ENCODE measurements at regions not wholly inside any gene's neighbourhood (a gene's known extent, or its start where the extent isn't known, plus 50 kb on each side); places are given as distances from the start of the nearest gene placed in this dataset.
"Not testable (repeated sequence)": the region's sequence is repeated elsewhere in the genome, so short reads cannot be mapped to it uniquely, and the experiment has no call there.

DNA sequence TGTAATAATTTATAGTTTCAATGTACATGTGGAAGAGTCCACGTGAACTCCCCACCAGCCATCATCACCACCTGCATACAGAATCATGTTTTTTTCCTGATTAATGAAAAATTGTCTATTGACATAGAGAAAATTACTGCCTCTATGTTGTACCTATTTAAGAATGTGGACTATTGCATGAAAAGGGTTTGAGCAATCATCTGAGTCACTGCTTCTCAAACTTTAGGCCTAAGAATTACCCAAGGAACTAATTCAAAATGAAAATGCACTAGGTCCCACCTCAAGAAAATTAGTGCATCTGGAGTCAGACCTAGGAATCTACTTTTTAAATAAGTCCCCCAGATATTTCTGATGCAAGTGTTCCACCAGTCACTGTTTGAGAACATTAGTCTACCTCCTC, 709.3 kb downstream of the MAT2B start:
- no peaks in the 10 kb centered on the region for H3K9me3 ChIP-seq (replicated peaks; ENCODE audit: low read length)

DNA sequence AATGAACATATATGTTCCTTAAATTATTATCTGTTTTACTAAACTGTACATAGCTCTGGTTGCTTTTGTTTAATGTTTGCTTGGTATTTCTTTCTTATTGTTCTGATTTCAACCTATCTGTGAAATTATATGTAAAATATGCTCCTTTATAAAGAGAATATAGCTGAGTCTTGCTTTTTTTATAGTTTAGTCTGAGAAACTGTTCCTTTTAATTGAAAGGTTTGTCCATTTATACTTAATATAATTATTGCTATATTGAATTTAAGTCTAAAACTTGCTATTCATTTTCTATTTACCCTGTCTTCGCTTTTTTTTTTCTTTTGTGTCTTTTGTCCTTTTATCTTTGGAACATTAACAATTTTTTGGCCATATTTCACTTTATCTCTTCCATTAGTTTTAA, 712.0 kb downstream of the MAT2B start:
- no peak overlapping the region for H3K4me3 ChIP-seq (ENCODE audit: low read length)
- H3K4me2 ChIP-seq (ENCODE audit: low read length) = no peak overlapping the region
- H3K36me3 ChIP-seq (ENCODE audit: insufficient read depth, low read length) = no peaks in the 10 kb centered on the region
- no peaks in the 10 kb centered on the region for H3K4me1 ChIP-seq (ENCODE audit: control insufficient read depth, insufficient read depth, low read length)
- no peaks in the 10 kb centered on the region for H3K9me3 ChIP-seq (replicated peaks; ENCODE audit: low read length)
- H3K27me3 ChIP-seq (ENCODE audit: control insufficient read depth, insufficient read depth, low read length) = no peaks in the 10 kb centered on the region
- no peak overlapping the region for H3K9ac ChIP-seq (ENCODE audit: low read depth, low read length)

More for the DNA sequence above, 709.3 kb downstream of the MAT2B start:
- no peaks in the 10 kb centered on the region for H3K36me3 ChIP-seq (ENCODE audit: insufficient read depth, low read length)
- H3K4me3 ChIP-seq (ENCODE audit: low read length) = no peak overlapping the region
- H3K4me2 ChIP-seq (ENCODE audit: low read length) = no peak overlapping the region
- no peaks in the 10 kb centered on the region for H3K4me1 ChIP-seq (ENCODE audit: control insufficient read depth, insufficient read depth, low read length)
- H3K27me3 ChIP-seq (ENCODE audit: control insufficient read depth, insufficient read depth, low read length) = no peaks in the 10 kb centered on the region
- H3K9ac ChIP-seq (ENCODE audit: low read depth, low read length) = no peak overlapping the region

DNA sequence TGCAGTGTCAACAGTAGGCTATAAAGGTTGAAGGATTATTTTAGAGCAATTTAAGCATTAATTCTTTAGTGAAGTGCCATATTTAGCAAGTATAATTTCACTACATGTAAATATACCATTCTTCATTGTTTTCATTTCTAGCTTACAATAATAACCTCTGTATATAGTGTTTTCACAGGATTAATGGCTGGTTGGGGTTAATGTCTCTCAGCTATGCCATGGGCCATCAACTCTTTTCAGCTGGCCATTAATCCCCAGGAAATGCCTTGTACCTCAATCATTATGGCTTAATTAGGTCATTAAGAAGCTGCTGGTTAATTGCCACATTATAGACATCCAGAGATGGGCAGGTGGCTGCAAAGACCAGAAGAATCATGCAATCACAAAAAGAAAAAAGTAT, 715.1 kb downstream of the MAT2B start:
- Histone ChIP-seq H3K9me3 (replicated peaks; ENCODE audit: low read length) (no peaks in the 10 kb centered on the region), H3K4me3 (ENCODE audit: low read length) (no peak overlapping the region), H3K4me1 (ENCODE audit: control insufficient read depth, insufficient read depth, low read length) (no peaks in the 10 kb centered on the region), H3K9ac (ENCODE audit: low read depth, low read length) (no peak overlapping the region), H3K4me2 (ENCODE audit: low read length) (no peak overlapping the region), H3K27me3 (ENCODE audit: control insufficient read depth, insufficient read depth, low read length) (no peaks in the 10 kb centered on the region), H3K36me3 (ENCODE audit: insufficient read depth, low read length) (no peaks in the 10 kb centered on the region)

DNA sequence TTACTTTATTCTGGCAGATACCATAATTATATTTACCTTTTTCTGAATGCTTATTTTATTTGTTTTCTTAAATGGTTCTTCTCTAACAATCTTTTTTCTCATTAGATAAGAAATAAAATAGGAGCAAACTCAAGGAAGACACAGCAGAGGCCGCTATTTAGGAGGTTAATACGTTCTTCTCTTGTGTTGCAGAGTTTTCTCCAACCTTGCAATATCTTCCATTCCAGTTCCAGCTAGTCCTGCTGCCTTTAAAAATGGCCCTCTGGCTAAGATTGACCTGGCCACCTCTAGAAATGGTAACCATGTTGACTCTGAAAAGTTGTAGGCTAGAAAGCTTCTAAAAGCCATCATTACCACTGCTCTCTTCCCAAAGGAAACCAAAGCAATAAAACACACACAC, 718.8 kb downstream of the MAT2B start:
- H3K36me3 ChIP-seq (ENCODE audit: insufficient read depth, low read length) = no peaks in the 10 kb centered on the region
- H3K4me2 ChIP-seq (ENCODE audit: low read length) = no peak overlapping the region
- H3K4me1 ChIP-seq (ENCODE audit: control insufficient read depth, insufficient read depth, low read length) = no peaks in the 10 kb centered on the region
- H3K9me3 ChIP-seq (replicated peaks; ENCODE audit: low read length) = no peaks in the 10 kb centered on the region
- H3K9ac ChIP-seq (ENCODE audit: low read depth, low read length) = no peak overlapping the region
- H3K27me3 ChIP-seq (ENCODE audit: control insufficient read depth, insufficient read depth, low read length) = no peaks in the 10 kb centered on the region
- no peak overlapping the region for H3K4me3 ChIP-seq (ENCODE audit: low read length)

DNA sequence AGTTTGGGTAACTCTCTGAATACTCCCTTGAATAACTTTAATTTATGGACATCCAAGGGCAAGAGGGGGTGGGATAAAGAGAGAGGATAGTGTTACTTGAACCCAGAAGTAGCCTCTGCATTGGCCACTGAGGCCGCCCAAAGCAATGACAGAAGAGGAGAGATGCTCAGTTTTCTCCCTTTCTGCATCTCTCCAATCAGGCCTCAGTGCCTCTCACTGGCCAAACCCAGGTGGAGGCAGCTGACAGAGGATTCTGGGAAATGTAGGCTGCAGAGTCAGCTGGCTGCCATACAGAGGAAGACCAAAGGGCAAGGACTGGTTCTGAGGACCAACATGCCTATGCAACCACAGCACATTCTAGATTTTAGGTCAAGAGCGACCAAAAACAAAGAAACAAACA, 719.4 kb downstream of the MAT2B start:
- Histone ChIP-seq H3K36me3 (ENCODE audit: insufficient read depth, low read length) (no peaks in the 10 kb centered on the region), H3K9me3 (replicated peaks; ENCODE audit: low read length) (no peaks in the 10 kb centered on the region), H3K4me3 (ENCODE audit: low read length) (no peak overlapping the region), H3K4me1 (ENCODE audit: control insufficient read depth, insufficient read depth, low read length) (no peaks in the 10 kb centered on the region), H3K9ac (ENCODE audit: low read depth, low read length) (no peak overlapping the region), H3K27me3 (ENCODE audit: control insufficient read depth, insufficient read depth, low read length) (no peaks in the 10 kb centered on the region), H3K4me2 (ENCODE audit: low read length) (no peak overlapping the region)

DNA sequence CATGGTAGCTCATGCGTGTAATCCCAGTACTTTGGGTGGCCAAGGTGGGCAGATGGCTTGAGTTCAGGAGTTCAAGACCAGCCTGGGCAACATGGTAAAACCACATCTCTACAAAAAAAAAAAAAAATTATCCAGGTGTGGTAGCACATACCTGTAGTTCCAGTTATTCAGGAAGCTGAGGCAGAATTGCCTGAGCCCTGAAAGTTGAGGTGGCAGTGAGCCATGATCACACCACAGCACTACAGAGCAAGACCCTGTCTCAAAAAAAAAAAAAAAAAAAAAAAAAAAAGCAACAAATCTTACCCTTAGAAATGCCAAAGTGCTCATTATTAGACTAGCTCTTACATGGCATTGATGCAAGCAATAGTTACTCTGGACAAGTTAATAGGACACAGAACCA, 724.9 kb downstream of the MAT2B start:
- no peaks in the 10 kb centered on the region for H3K27me3 ChIP-seq (ENCODE audit: control insufficient read depth, insufficient read depth, low read length)
- H3K4me1 ChIP-seq (ENCODE audit: control insufficient read depth, insufficient read depth, low read length) = peaks cover 25% of the 10 kb centered on the region
- no peak overlapping the region for H3K9ac ChIP-seq (ENCODE audit: low read depth, low read length)
- H3K36me3 ChIP-seq (ENCODE audit: insufficient read depth, low read length) = no peaks in the 10 kb centered on the region
- no peak overlapping the region for H3K4me2 ChIP-seq (ENCODE audit: low read length)
- no peaks in the 10 kb centered on the region for H3K9me3 ChIP-seq (replicated peaks; ENCODE audit: low read length)
- no peak overlapping the region for H3K4me3 ChIP-seq (ENCODE audit: low read length)

DNA sequence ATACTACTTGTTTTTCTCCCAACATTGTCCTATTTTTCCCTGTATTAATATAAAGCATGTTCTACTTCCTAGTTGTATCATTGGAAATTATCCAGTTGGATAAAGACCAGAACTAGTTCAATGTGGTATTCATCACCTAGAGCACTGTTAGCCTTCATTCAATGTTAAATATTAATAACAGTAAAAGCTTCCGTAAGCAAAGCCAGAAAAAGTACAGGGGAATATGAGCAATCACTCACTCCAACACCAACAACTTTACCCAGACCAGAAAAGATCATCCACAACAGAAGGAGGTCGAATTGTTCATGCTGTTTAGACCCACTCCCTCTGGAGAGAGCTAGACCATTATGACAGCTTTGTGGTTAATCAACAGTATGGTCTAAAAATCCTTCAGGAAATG, 728.4 kb downstream of the MAT2B start:
- H3K9ac ChIP-seq (ENCODE audit: low read depth, low read length) = no peak overlapping the region
- no peaks in the 10 kb centered on the region for H3K9me3 ChIP-seq (replicated peaks; ENCODE audit: low read length)
- H3K4me1 ChIP-seq (ENCODE audit: control insufficient read depth, insufficient read depth, low read length) = peaks cover 35% of the 10 kb centered on the region
- no peak overlapping the region for H3K4me2 ChIP-seq (ENCODE audit: low read length)
- no peaks in the 10 kb centered on the region for H3K27me3 ChIP-seq (ENCODE audit: control insufficient read depth, insufficient read depth, low read length)
- no peaks in the 10 kb centered on the region for H3K36me3 ChIP-seq (ENCODE audit: insufficient read depth, low read length)
- no peak overlapping the region for H3K4me3 ChIP-seq (ENCODE audit: low read length)

DNA sequence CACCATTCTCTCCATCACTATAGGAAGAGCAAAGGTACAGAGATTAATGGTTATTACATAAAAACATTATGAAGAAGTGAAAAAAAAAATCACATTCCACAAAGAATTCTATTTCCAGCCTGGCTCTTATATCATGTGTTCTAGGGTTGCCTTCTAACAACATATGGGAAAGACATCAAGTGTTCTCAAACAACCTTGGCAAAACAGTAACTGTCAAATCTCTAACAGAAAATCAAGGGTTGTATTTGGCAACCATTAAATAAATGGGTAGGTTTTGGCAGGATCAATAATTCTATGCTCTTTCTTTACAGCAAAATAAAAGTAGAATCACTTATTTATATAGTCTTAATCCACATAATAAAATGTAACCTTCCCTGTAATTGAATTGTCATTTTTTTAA, 728.9 kb downstream of the MAT2B start:
- H3K4me1 ChIP-seq (ENCODE audit: control insufficient read depth, insufficient read depth, low read length) = peaks cover 35% of the 10 kb centered on the region
- no peaks in the 10 kb centered on the region for H3K9me3 ChIP-seq (replicated peaks; ENCODE audit: low read length)
- H3K4me3 ChIP-seq (ENCODE audit: low read length) = no peak overlapping the region
- no peak overlapping the region for H3K4me2 ChIP-seq (ENCODE audit: low read length)
- no peaks in the 10 kb centered on the region for H3K27me3 ChIP-seq (ENCODE audit: control insufficient read depth, insufficient read depth, low read length)
- H3K9ac ChIP-seq (ENCODE audit: low read depth, low read length) = no peak overlapping the region
- H3K36me3 ChIP-seq (ENCODE audit: insufficient read depth, low read length) = no peaks in the 10 kb centered on the region

DNA sequence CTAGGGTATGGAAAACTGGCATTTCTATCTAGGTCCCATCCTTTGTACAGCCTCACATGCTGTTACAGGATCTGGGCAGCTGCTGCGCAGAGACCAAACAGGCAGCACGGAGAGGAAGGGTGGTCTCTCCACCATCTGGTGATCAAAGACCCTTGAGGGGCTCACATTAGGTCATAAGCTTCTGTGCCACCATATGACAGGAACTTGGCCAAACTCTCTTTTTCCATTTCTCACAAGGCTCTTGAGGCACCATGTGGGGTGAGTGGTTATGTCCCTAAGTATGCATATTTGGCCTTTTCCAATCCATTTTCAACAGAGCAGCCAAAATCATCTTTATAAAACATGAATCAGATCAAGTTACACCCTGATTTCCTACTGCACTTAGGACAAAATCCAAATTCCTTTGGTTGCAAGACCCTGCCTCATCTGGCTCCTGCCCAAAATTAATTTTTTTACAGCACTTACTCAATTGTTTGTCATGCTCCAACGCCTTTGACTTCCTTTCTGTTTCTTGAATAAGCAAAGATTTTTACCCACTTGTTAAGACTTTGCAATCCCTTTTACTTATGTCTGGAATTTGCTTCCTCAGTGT, 730.0 kb downstream of the MAT2B start:
- Histone ChIP-seq H3K4me2 (ENCODE audit: low read length) (peak overlapping the region; percentile 34), H3K4me1 (ENCODE audit: control insufficient read depth, insufficient read depth, low read length) (peaks cover 35% of the 10 kb centered on the region), H3K36me3 (ENCODE audit: insufficient read depth, low read length) (no peaks in the 10 kb centered on the region), H3K9me3 (replicated peaks; ENCODE audit: low read length) (no peaks in the 10 kb centered on the region), H3K27me3 (ENCODE audit: control insufficient read depth, insufficient read depth, low read length) (no peaks in the 10 kb centered on the region), H3K9ac (ENCODE audit: low read depth, low read length) (no peak overlapping the region), H3K4me3 (ENCODE audit: low read length) (no peak overlapping the region)

DNA sequence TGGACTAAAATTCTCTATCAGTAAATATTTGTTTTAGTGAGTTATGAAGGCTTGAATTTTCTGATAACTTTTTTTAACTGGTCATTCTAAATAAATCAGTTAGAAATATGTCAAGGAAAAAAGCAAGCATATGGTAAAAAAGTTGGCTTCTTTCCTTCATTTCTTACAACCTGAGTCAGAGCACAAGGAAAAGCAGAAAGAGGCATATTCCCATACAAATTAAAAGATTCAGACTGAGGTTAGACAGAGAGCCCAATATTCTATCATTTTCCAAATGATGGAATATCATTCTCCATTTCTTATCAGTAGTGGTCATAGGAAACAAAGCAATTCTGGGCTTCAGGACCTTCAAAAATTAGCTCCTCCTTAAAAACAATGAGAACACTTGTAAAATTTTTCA, 732.1 kb downstream of the MAT2B start:
- Histone ChIP-seq H3K4me3 (ENCODE audit: low read length) (no peak overlapping the region), H3K9me3 (replicated peaks; ENCODE audit: low read length) (no peaks in the 10 kb centered on the region), H3K27me3 (ENCODE audit: control insufficient read depth, insufficient read depth, low read length) (no peaks in the 10 kb centered on the region), H3K4me2 (ENCODE audit: low read length) (no peak overlapping the region), H3K4me1 (ENCODE audit: control insufficient read depth, insufficient read depth, low read length) (peaks cover 34% of the 10 kb centered on the region), H3K36me3 (ENCODE audit: insufficient read depth, low read length) (no peaks in the 10 kb centered on the region), H3K9ac (ENCODE audit: low read depth, low read length) (no peak overlapping the region)

DNA sequence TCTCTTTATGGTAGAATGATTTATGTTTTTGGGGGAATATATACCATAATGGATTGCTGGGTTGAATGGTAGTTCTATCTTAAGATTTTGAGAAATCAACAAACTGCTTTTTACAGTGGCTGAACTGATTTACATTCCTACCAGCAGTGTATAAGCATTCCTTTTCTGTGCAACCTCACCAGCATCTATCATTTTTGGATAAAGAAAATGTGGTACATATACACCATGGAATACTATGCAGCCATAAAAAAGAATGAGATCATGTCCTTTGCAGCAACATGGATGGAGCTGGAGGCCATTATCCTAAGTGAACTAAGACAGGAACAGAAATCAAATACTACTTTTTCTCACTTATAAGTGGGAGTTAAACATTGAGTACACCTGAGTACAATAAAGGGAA, 746.4 kb downstream of the MAT2B start:
- H3K4me2 ChIP-seq (ENCODE audit: low read length); H3K9me3 ChIP-seq (replicated peaks; ENCODE audit: low read length): not testable (repeated sequence)

DNA sequence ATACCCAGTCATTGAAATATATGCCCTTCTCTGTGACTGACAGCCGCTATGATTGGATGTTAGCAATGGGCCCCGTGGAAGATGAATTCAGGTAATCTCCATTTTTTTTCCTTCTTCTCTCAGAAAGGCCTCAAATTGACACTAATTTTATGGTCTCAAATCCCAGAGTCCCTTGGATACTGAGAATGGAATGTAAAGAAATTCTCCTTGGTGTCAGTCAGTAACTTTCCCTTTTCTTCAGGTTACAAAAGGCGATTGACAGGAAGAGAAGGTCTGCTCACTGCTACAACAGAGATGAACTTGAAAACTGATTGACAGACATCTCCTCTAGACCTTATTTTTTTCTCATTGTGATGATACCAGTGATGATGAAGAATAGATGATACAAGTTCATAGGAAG, 748.3 kb downstream of the MAT2B start:
- Histone ChIP-seq H3K4me1 (ENCODE audit: control insufficient read depth, insufficient read depth, low read length) (no peaks in the 10 kb centered on the region), H3K27me3 (ENCODE audit: control insufficient read depth, insufficient read depth, low read length) (no peaks in the 10 kb centered on the region), H3K9ac (ENCODE audit: low read depth, low read length) (no peak overlapping the region), H3K36me3 (ENCODE audit: insufficient read depth, low read length) (no peaks in the 10 kb centered on the region), H3K4me2 (ENCODE audit: low read length) (no peak overlapping the region), H3K4me3 (ENCODE audit: low read length) (no peak overlapping the region), H3K9me3 (replicated peaks; ENCODE audit: low read length) (no peaks in the 10 kb centered on the region)

More for the DNA sequence above, 746.4 kb downstream of the MAT2B start:
- H3K36me3 ChIP-seq (ENCODE audit: insufficient read depth, low read length); H3K4me3 ChIP-seq (ENCODE audit: low read length); H3K9ac ChIP-seq (ENCODE audit: low read depth, low read length); H3K27me3 ChIP-seq (ENCODE audit: control insufficient read depth, insufficient read depth, low read length); H3K4me1 ChIP-seq (ENCODE audit: control insufficient read depth, insufficient read depth, low read length): not testable (repeated sequence)
